Natural killer cell treated with Interleukin-12 subunit alpha and Interleukin-12 subunit beta and Interleukin-15 and Interleukin-18, amount 100 ng/mL, for 72 hours (primary cell): ENCODE measurements at regions not wholly inside any gene's neighbourhood (a gene's known extent, or its start where the extent isn't known, plus 50 kb on each side); places are given as distances from the start of the nearest gene placed in this dataset.

Source experiments
- ATAC-seq, 2 donors: fragments of 150-1000 bp; cut with Tn5 transposase in 1 of 2; sonication (Bioruptor Pico), chemical (Tn5 transposase) in 1 of 2; 2 replicates each; pipeline ENCODE4 v1.10.0; 2021
- DNase-seq: peaks from one replicate; pipeline ENCODE4 v3.0.0; 2022; ENCODE audit warnings: low spot score
- H3K27ac Mint-ChIP-seq, 2 donors: 1 replicate in 1 of 2; 2 replicates in 1 of 2; pipeline ENCODE4 v1.8.0; 2022; ENCODE audit warnings: mixed read lengths in 2 of 2, mild to moderate bottlenecking in 1 of 2, moderate library complexity in 1 of 2
- H3K27me3 Mint-ChIP-seq, 2 donors: 1 replicate in 1 of 2; 2 replicates in 1 of 2; pipeline ENCODE4 v1.8.0; 2022; ENCODE audit warnings: mixed read lengths in 2 of 2
- H3K36me3 Mint-ChIP-seq: one replicate; pipeline ENCODE4 v1.8.0; 2022; ENCODE audit warnings: mixed read lengths
- H3K4me1 Mint-ChIP-seq, 2 donors: 1 replicate in 1 of 2; 2 replicates in 1 of 2; pipeline ENCODE4 v1.8.0; 2022; ENCODE audit warnings: low read depth in 2 of 2, mixed read lengths in 2 of 2, mild to moderate bottlenecking in 1 of 2
- H3K4me3 Mint-ChIP-seq: one replicate; pipeline ENCODE4 v1.8.0; 2022; ENCODE audit warnings: mixed read lengths
- H3K9me3 Mint-ChIP-seq: 2 replicates; pipeline ENCODE4 v1.8.0; 2022; ENCODE audit warnings: mixed read lengths

GRCh38 chr16:35370617-35371016 is 1911.2 kb downstream of the TP53TG3F start:
- DNase-seq: no peak
- no peak for ATAC-seq
- Mint-ChIP-seq H3K27me3 (no peaks in the 10 kb centered on the region), H3K27ac (no peak overlapping the region), H3K4me1 (no peaks in the 10 kb centered on the region), H3K36me3 (no peaks in the 10 kb centered on the region), H3K4me3 (no peak overlapping the region), H3K9me3 (peaks cover 20% of the 10 kb centered on the region)

GRCh38 chr16:35377142-35377541 is 1917.7 kb downstream of the TP53TG3F start:
- no peaks in the 10 kb centered on the region for H3K27me3 Mint-ChIP-seq
- H3K9me3 Mint-ChIP-seq: peaks cover 15% of the 10 kb centered on the region
- no peaks in the 10 kb centered on the region for H3K36me3 Mint-ChIP-seq
- H3K4me3 Mint-ChIP-seq: no peak overlapping the region
- H3K4me1 Mint-ChIP-seq: no peaks in the 10 kb centered on the region
- no peak for ATAC-seq
- H3K27ac Mint-ChIP-seq: no peak overlapping the region
- no peak for DNase-seq

GRCh38 chr16:35386619-35387018 is 1927.2 kb downstream of the TP53TG3F start:
- Mint-ChIP-seq H3K27me3 (no peaks in the 10 kb centered on the region), H3K36me3 (peaks cover 12% of the 10 kb centered on the region), H3K4me1 (no peaks in the 10 kb centered on the region), H3K27ac (no peak overlapping the region), H3K9me3 (peaks cover 10% of the 10 kb centered on the region), H3K4me3 (no peak overlapping the region)
- DNase-seq: no peak
- no peak for ATAC-seq

GRCh38 chr16:35391328-35391727 is 1931.9 kb downstream of the TP53TG3F start:
- H3K36me3 Mint-ChIP-seq: peaks cover 12% of the 10 kb centered on the region
- H3K4me3 Mint-ChIP-seq: no peak overlapping the region
- no peaks in the 10 kb centered on the region for H3K27me3 Mint-ChIP-seq
- peaks cover 4% of the 10 kb centered on the region for H3K9me3 Mint-ChIP-seq
- ATAC-seq (no peak), DNase-seq (no peak)
- H3K4me1 Mint-ChIP-seq: no peaks in the 10 kb centered on the region
- H3K27ac Mint-ChIP-seq: no peak overlapping the region

GRCh38 chr16:35398180-35398579 is 1938.8 kb downstream of the TP53TG3F start:
- H3K36me3 Mint-ChIP-seq: peaks cover 7% of the 10 kb centered on the region
- DNase-seq (no peak), ATAC-seq (no peak)
- no peak overlapping the region for H3K27ac Mint-ChIP-seq
- no peaks in the 10 kb centered on the region for H3K27me3 Mint-ChIP-seq
- H3K4me3 Mint-ChIP-seq: no peak overlapping the region
- H3K9me3 Mint-ChIP-seq: peaks cover 12% of the 10 kb centered on the region
- H3K4me1 Mint-ChIP-seq: no peaks in the 10 kb centered on the region

- peaks cover 7% of the 10 kb centered on the region for H3K36me3 Mint-ChIP-seq
- no peak overlapping the region for H3K4me3 Mint-ChIP-seq
- H3K9me3 Mint-ChIP-seq: peaks cover 12% of the 10 kb centered on the region
- no peaks in the 10 kb centered on the region for H3K4me1 Mint-ChIP-seq
- no peak overlapping the region for H3K27ac Mint-ChIP-seq
- no peaks in the 10 kb centered on the region for H3K27me3 Mint-ChIP-seq
- DNase-seq: no peak
- ATAC-seq: no peak
Observed at GRCh38 chr16:35399133-35399532, 1939.7 kb downstream of the TP53TG3F start.

GRCh38 chr16:35404273-35404672 is 1944.9 kb downstream of the TP53TG3F start:
- no peak overlapping the region for H3K4me3 Mint-ChIP-seq
- H3K36me3 Mint-ChIP-seq: peaks cover 9% of the 10 kb centered on the region
- no peak overlapping the region for H3K27ac Mint-ChIP-seq
- ATAC-seq: no peak
- peaks cover 23% of the 10 kb centered on the region for H3K9me3 Mint-ChIP-seq
- no peaks in the 10 kb centered on the region for H3K4me1 Mint-ChIP-seq
- no peaks in the 10 kb centered on the region for H3K27me3 Mint-ChIP-seq
- no peak for DNase-seq

- Mint-ChIP-seq H3K4me3 (no peak overlapping the region), H3K27ac (no peak overlapping the region), H3K9me3 (peaks cover 26% of the 10 kb centered on the region), H3K4me1 (no peaks in the 10 kb centered on the region), H3K27me3 (no peaks in the 10 kb centered on the region), H3K36me3 (peaks cover 9% of the 10 kb centered on the region)
- ATAC-seq (no peak), DNase-seq (no peak)
Observed at GRCh38 chr16:35405526-35405925, 1946.1 kb downstream of the TP53TG3F start.

- H3K4me3 Mint-ChIP-seq: no peak overlapping the region
- peaks cover 28% of the 10 kb centered on the region for H3K9me3 Mint-ChIP-seq
- H3K27ac Mint-ChIP-seq: no peak overlapping the region
Observed at GRCh38 chr16:35409503-35409902, 1950.1 kb downstream of the TP53TG3F start.

GRCh38 chr16:35410438-35410837 is 1951.0 kb downstream of the TP53TG3F start:
- Mint-ChIP-seq H3K9me3 (peaks cover 28% of the 10 kb centered on the region), H3K27ac (no peak overlapping the region), H3K4me1 (no peaks in the 10 kb centered on the region), H3K27me3 (no peaks in the 10 kb centered on the region), H3K4me3 (no peak overlapping the region), H3K36me3 (peaks cover 13% of the 10 kb centered on the region)
- DNase-seq: no peak
- ATAC-seq: no peak

More at GRCh38 chr16:35409503-35409902, 1950.1 kb downstream of the TP53TG3F start:
- ATAC-seq: no peak
- H3K27me3 Mint-ChIP-seq: no peaks in the 10 kb centered on the region
- H3K4me1 Mint-ChIP-seq: no peaks in the 10 kb centered on the region
- DNase-seq: no peak
- peaks cover 9% of the 10 kb centered on the region for H3K36me3 Mint-ChIP-seq

GRCh38 chr16:35411156-35411555 is 1951.7 kb downstream of the TP53TG3F start:
- DNase-seq: no peak
- Mint-ChIP-seq H3K4me1 (no peaks in the 10 kb centered on the region), H3K4me3 (no peak overlapping the region), H3K36me3 (peaks cover 15% of the 10 kb centered on the region), H3K27ac (no peak overlapping the region), H3K9me3 (peaks cover 28% of the 10 kb centered on the region), H3K27me3 (no peaks in the 10 kb centered on the region)
- ATAC-seq: no peak

GRCh38 chr16:35414139-35414538 is 1954.7 kb downstream of the TP53TG3F start:
- Mint-ChIP-seq H3K27ac (no peak overlapping the region), H3K36me3 (peaks cover 14% of the 10 kb centered on the region), H3K4me3 (no peak overlapping the region), H3K9me3 (peaks cover 18% of the 10 kb centered on the region), H3K27me3 (no peaks in the 10 kb centered on the region), H3K4me1 (no peaks in the 10 kb centered on the region)
- ATAC-seq: no peak
- DNase-seq: no peak

- Mint-ChIP-seq H3K9me3 (peaks cover 19% of the 10 kb centered on the region), H3K4me3 (no peak overlapping the region), H3K27me3 (no peaks in the 10 kb centered on the region), H3K4me1 (no peaks in the 10 kb centered on the region), H3K27ac (no peak overlapping the region), H3K36me3 (peaks cover 14% of the 10 kb centered on the region)
- DNase-seq (no peak), ATAC-seq (no peak)
Observed at GRCh38 chr16:35414563-35414962, 1955.2 kb downstream of the TP53TG3F start.

GRCh38 chr16:35425270-35425669 is 1965.9 kb downstream of the TP53TG3F start:
- Mint-ChIP-seq H3K27ac (no peak overlapping the region), H3K36me3 (peaks cover 12% of the 10 kb centered on the region), H3K4me3 (no peak overlapping the region), H3K4me1 (no peaks in the 10 kb centered on the region), H3K27me3 (no peaks in the 10 kb centered on the region), H3K9me3 (peaks cover 23% of the 10 kb centered on the region)
- DNase-seq (no peak), ATAC-seq (no peak)

GRCh38 chr16:35431829-35432663 is 1972.6 kb downstream of the TP53TG3F start:
- Mint-ChIP-seq H3K36me3 (peaks cover 5% of the 10 kb centered on the region), H3K27ac (no peak overlapping the region), H3K4me3 (no peak overlapping the region), H3K27me3 (no peaks in the 10 kb centered on the region), H3K9me3 (peaks cover 25% of the 10 kb centered on the region), H3K4me1 (no peaks in the 10 kb centered on the region)
- DNase-seq (no peak), ATAC-seq (no peak)
